ENCODE measurements at regions not wholly inside any gene's neighbourhood (a gene's known extent, or its start where the extent isn't known, plus 50 kb on each side); places are given as distances from the start of the nearest gene placed in this dataset.

GRCh38 chr12:113688313-113688712 is 216.6 kb upstream of the LHX5 start (continued):
- TF ChIP-seq KLF7 (tag by site-specific recombination; IDR thresholded peaks at IDR 0.05; ENCODE audit: borderline replicate concordance): no peak
- TF ChIP-seq ZNF16 (tag by site-specific recombination; IDR thresholded peaks at IDR 0.05; ENCODE audit: low read depth): no peak
- no peak for TF ChIP-seq IKZF3 (tag by site-specific recombination; IDR thresholded peaks at IDR 0.05)

- ChIA-PET CTCF (no interaction called here), POLR2A (no interaction called here)
- Histone ChIP-seq H3K27ac (ENCODE audit: extremely low read depth, low read depth, low read length) (no peak overlapping the region), H3K36me3 (ENCODE audit: control insufficient read depth in 2 of 2, insufficient read depth in 1 of 2, low read length in 2 of 2) (no peaks in the 10 kb centered on the region), H3K4me1 (ENCODE audit: control insufficient read depth, insufficient read depth, low read length) (no peaks in the 10 kb centered on the region), H3K4me3 (ENCODE audit: low read depth, low read length) (no peak overlapping the region), H3K9me3 (ENCODE audit: control insufficient read depth, insufficient read depth, low read depth, low read length) (no peaks in the 10 kb centered on the region)
- TF ChIP-seq ZNF843 (tag by site-specific recombination; IDR thresholded peaks at IDR 0.05): no peak
- TF ChIP-seq ZNF654 (tag by site-specific recombination; IDR thresholded peaks at IDR 0.05; ENCODE audit: low read depth): no peak
- no peak for TF ChIP-seq ZNF433 (tag by site-specific recombination; IDR thresholded peaks at IDR 0.05; ENCODE audit: low read depth)
- no peak for TF ChIP-seq ZNF600 (tag by site-specific recombination; IDR thresholded peaks at IDR 0.05)
- TF ChIP-seq, protein P1, sequence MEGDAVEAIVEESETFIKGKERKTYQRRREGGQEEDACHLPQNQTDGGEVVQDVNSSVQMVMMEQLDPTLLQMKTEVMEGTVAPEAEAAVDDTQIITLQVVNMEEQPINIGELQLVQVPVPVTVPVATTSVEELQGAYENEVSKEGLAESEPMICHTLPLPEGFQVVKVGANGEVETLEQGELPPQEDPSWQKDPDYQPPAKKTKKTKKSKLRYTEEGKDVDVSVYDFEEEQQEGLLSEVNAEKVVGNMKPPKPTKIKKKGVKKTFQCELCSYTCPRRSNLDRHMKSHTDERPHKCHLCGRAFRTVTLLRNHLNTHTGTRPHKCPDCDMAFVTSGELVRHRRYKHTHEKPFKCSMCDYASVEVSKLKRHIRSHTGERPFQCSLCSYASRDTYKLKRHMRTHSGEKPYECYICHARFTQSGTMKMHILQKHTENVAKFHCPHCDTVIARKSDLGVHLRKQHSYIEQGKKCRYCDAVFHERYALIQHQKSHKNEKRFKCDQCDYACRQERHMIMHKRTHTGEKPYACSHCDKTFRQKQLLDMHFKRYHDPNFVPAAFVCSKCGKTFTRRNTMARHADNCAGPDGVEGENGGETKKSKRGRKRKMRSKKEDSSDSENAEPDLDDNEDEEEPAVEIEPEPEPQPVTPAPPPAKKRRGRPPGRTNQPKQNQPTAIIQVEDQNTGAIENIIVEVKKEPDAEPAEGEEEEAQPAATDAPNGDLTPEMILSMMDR (tag by site-specific recombination; IDR thresholded peaks at IDR 0.05): no peak
- TF ChIP-seq, protein P2, sequence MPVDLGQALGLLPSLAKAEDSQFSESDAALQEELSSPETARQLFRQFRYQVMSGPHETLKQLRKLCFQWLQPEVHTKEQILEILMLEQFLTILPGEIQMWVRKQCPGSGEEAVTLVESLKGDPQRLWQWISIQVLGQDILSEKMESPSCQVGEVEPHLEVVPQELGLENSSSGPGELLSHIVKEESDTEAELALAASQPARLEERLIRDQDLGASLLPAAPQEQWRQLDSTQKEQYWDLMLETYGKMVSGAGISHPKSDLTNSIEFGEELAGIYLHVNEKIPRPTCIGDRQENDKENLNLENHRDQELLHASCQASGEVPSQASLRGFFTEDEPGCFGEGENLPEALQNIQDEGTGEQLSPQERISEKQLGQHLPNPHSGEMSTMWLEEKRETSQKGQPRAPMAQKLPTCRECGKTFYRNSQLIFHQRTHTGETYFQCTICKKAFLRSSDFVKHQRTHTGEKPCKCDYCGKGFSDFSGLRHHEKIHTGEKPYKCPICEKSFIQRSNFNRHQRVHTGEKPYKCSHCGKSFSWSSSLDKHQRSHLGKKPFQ (tag by site-specific recombination; IDR thresholded peaks at IDR 0.05): no peak
- TF ChIP-seq GFI1B (tag by site-specific recombination; IDR thresholded peaks at IDR 0.05): no peak
- no peak for TF ChIP-seq YY2 (tag by site-specific recombination; IDR thresholded peaks at IDR 0.05)
- TF ChIP-seq AEBP2 (tag by site-specific recombination; IDR thresholded peaks at IDR 0.05; ENCODE audit: borderline replicate concordance): no peak
Measured at GRCh38 chr12:113684908-113685782, 213.5 kb upstream of the LHX5 start.

DNA sequence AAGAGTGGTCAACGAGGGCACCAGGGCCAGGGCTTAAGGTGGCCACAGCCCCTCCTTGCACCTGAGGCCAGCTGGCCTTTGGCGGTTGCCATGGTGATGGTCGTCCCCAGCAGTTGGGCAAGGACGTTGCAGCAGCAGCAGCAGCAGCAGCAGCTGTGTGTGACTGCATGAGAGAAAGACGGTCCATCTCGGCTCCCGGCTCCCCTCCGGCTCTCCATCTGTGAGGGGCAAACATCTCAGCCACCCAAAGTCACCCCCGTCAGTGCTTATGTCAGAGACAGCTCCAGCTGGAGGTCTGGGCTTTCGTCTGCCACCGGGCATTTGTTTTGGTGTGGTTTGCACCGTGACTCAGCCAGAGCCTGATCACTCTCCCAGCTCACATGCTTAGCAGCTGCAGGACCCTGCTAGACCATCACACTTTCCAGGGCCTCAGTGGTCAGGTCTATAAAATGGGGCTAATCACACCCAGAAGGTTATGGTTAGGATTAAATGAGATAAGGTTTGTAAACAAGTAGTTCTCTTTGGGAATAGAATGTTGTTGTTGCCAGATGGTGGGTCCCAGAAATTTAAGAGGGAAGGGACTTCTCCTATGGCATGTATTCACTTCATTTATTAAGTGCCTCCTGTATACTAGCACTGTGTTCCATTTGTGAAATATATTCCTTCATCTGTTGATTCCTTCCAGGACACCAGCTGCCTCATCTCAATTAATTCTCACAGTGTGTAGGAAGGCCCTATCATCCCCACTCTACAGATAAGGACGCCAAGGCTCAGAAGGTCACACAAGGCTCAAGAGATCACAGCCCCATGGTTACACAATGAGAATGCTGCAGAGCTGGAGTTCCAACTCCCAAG is 212.6 kb upstream of the LHX5 start:
- no peak overlapping the region for H3K4me3 ChIP-seq (ENCODE audit: low read depth, low read length)
- H3K27ac ChIP-seq (ENCODE audit: extremely low read depth, low read depth, low read length): no peak overlapping the region
- ChIA-PET POLR2A (no interaction called here), CTCF (no interaction called here)
- H3K9me3 ChIP-seq (ENCODE audit: control insufficient read depth, insufficient read depth, low read depth, low read length): no peaks in the 10 kb centered on the region
- H3K4me1 ChIP-seq (ENCODE audit: control insufficient read depth, insufficient read depth, low read length): no peaks in the 10 kb centered on the region
- H3K36me3 ChIP-seq (ENCODE audit: control insufficient read depth in 2 of 2, insufficient read depth in 1 of 2, low read length in 2 of 2): no peaks in the 10 kb centered on the region
- no peak for TF ChIP-seq ZNF132 (tag by site-specific recombination; IDR thresholded peaks at IDR 0.05; ENCODE audit: borderline replicate concordance)
- no peak for TF ChIP-seq ZFHX2 (tag by site-specific recombination; conservative IDR thresholded peaks at IDR 0.05)
- TF ChIP-seq KLF16 (tag by site-specific recombination; IDR thresholded peaks at IDR 0.05): no peak
- no peak for TF ChIP-seq ZNF596 (tag by site-specific recombination; IDR thresholded peaks at IDR 0.05)
- no peak for TF ChIP-seq ZNF549 (tag by site-specific recombination; IDR thresholded peaks at IDR 0.05)
- no peak for TF ChIP-seq ZNF2 (tag by site-specific recombination; IDR thresholded peaks at IDR 0.05)
- TF ChIP-seq YY1 (tag by site-specific recombination; IDR thresholded peaks at IDR 0.05): no peak
- TF ChIP-seq, protein P3, sequence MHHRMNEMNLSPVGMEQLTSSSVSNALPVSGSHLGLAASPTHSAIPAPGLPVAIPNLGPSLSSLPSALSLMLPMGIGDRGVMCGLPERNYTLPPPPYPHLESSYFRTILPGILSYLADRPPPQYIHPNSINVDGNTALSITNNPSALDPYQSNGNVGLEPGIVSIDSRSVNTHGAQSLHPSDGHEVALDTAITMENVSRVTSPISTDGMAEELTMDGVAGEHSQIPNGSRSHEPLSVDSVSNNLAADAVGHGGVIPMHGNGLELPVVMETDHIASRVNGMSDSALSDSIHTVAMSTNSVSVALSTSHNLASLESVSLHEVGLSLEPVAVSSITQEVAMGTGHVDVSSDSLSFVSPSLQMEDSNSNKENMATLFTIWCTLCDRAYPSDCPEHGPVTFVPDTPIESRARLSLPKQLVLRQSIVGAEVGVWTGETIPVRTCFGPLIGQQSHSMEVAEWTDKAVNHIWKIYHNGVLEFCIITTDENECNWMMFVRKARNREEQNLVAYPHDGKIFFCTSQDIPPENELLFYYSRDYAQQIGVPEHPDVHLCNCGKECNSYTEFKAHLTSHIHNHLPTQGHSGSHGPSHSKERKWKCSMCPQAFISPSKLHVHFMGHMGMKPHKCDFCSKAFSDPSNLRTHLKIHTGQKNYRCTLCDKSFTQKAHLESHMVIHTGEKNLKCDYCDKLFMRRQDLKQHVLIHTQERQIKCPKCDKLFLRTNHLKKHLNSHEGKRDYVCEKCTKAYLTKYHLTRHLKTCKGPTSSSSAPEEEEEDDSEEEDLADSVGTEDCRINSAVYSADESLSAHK (tag by site-specific recombination; IDR thresholded peaks at IDR 0.05): no peak
- TF ChIP-seq ZNF530 (tag by site-specific recombination; IDR thresholded peaks at IDR 0.05; ENCODE audit: low read depth): no peak
- no peak for TF ChIP-seq ZNF10 (tag by site-specific recombination; IDR thresholded peaks at IDR 0.05)
- TF ChIP-seq BCL11A (tag by site-specific recombination; IDR thresholded peaks at IDR 0.05; ENCODE audit: low read depth): no peak
- no peak for TF ChIP-seq HOXC10 (CRISPR knock-in tag; IDR thresholded peaks at IDR 0.05)
- no peak for TF ChIP-seq ZNF112 (tag by site-specific recombination; IDR thresholded peaks at IDR 0.05)
- TF ChIP-seq ZNF623 (tag by site-specific recombination; IDR thresholded peaks at IDR 0.05): no peak

Measured in HEK293 (cell line).